ENCODE measurements at regions not wholly inside any gene's neighbourhood (a gene's known extent, or its start where the extent isn't known, plus 50 kb on each side); places are given as distances from the start of the nearest gene placed in this dataset.

GRCh38 chr13:68107667-68108066 is 877.5 kb upstream of the PCDH9 start:
- peaks cover 22% of the 10 kb centered on the region for H3K9me3 Mint-ChIP-seq (ENCODE audit: low read depth)
- H3K4me3 Mint-ChIP-seq (ENCODE audit: unreplicated experiment) = no peak overlapping the region
- no peaks in the 10 kb centered on the region for H3K4me1 Mint-ChIP-seq (ENCODE audit: low read depth)
- no peak for TF ChIP-seq CTCF (IDR thresholded peaks at IDR 0.05)
- no peak overlapping the region for H3K27ac Mint-ChIP-seq (ENCODE audit: unreplicated experiment)
- no peaks in the 10 kb centered on the region for H3K27me3 Mint-ChIP-seq (ENCODE audit: low read depth)
- DNase-seq (ENCODE audit: low spot score) = no peak
- H3K36me3 Mint-ChIP-seq (ENCODE audit: low read depth) = peaks cover 6% of the 10 kb centered on the region

GRCh38 chr13:68099631-68100030 is 869.5 kb upstream of the PCDH9 start:
- Mint-ChIP-seq H3K4me3 (ENCODE audit: unreplicated experiment) (no peak overlapping the region), H3K27me3 (ENCODE audit: low read depth) (no peaks in the 10 kb centered on the region), H3K4me1 (ENCODE audit: low read depth) (peaks cover 8% of the 10 kb centered on the region), H3K27ac (ENCODE audit: unreplicated experiment) (no peak overlapping the region), H3K36me3 (ENCODE audit: low read depth) (no peaks in the 10 kb centered on the region), H3K9me3 (ENCODE audit: low read depth) (peaks cover 3% of the 10 kb centered on the region)
- DNase-seq (ENCODE audit: low spot score) = no peak
- TF ChIP-seq CTCF (IDR thresholded peaks at IDR 0.05) = no peak

- Mint-ChIP-seq H3K4me1 (ENCODE audit: low read depth) (no peaks in the 10 kb centered on the region), H3K9me3 (ENCODE audit: low read depth) (peaks cover 6% of the 10 kb centered on the region), H3K36me3 (ENCODE audit: low read depth) (no peaks in the 10 kb centered on the region), H3K27me3 (ENCODE audit: low read depth) (no peaks in the 10 kb centered on the region), H3K27ac (ENCODE audit: unreplicated experiment) (no peak overlapping the region), H3K4me3 (ENCODE audit: unreplicated experiment) (no peak overlapping the region)
- no peak for TF ChIP-seq CTCF (IDR thresholded peaks at IDR 0.05)
- no peak for DNase-seq (ENCODE audit: low spot score)
Measured at GRCh38 chr13:68081061-68081460, 850.9 kb upstream of the PCDH9 start.

GRCh38 chr13:68078874-68079273 is 848.7 kb upstream of the PCDH9 start:
- Mint-ChIP-seq H3K36me3 (ENCODE audit: low read depth) (no peaks in the 10 kb centered on the region), H3K9me3 (ENCODE audit: low read depth) (no peaks in the 10 kb centered on the region), H3K4me1 (ENCODE audit: low read depth) (no peaks in the 10 kb centered on the region), H3K27me3 (ENCODE audit: low read depth) (no peaks in the 10 kb centered on the region), H3K4me3 (ENCODE audit: unreplicated experiment) (no peak overlapping the region), H3K27ac (ENCODE audit: unreplicated experiment) (no peak overlapping the region)
- no peak for TF ChIP-seq CTCF (IDR thresholded peaks at IDR 0.05)
- DNase-seq (ENCODE audit: low spot score) = no peak

- Mint-ChIP-seq H3K9me3 (ENCODE audit: low read depth) (no peaks in the 10 kb centered on the region), H3K4me1 (ENCODE audit: low read depth) (no peaks in the 10 kb centered on the region), H3K36me3 (ENCODE audit: low read depth) (no peaks in the 10 kb centered on the region), H3K27ac (ENCODE audit: unreplicated experiment) (no peak overlapping the region), H3K27me3 (ENCODE audit: low read depth) (no peaks in the 10 kb centered on the region), H3K4me3 (ENCODE audit: unreplicated experiment) (no peak overlapping the region)
- no peak for TF ChIP-seq CTCF (IDR thresholded peaks at IDR 0.05)
- DNase-seq (ENCODE audit: low spot score) = no peak
Measured at GRCh38 chr13:68078469-68078868, 848.3 kb upstream of the PCDH9 start.
